Astrocyte of the spinal cord (primary cell): ENCODE measurements at regions not wholly inside any gene's neighbourhood (a gene's known extent, or its start where the extent isn't known, plus 50 kb on each side); places are given as distances from the start of the nearest gene placed in this dataset.
"Not testable (repeated sequence)": the region's sequence is repeated elsewhere in the genome, so short reads cannot be mapped to it uniquely, and the experiment has no call there.

Experiments used
- DNase-seq: peaks from one replicate; pipeline ENCODE4 v3.0.0; 2011; ENCODE audit warnings: low read depth, low spot score
- H3K4me3 ChIP-seq: 2 replicates; pipeline ENCODE4 v1.5.1; 2011; ENCODE audit warnings: low read depth, mild to moderate bottlenecking, low read length, moderate library complexity
- in situ Hi-C: cut with HindIII; loops from 2 replicates; pipeline ENCODE4 v1.10.0; 2017; ENCODE audit warnings: low sequenced_read_pairs
- TF ChIP-seq, protein P1 (sequence below): IDR thresholded peaks from 2 replicates; pipeline ENCODE4 v1.5.1; 2012; ENCODE audit warnings: low read depth, mild to moderate bottlenecking, low read length, inconsistent platforms

DNA sequence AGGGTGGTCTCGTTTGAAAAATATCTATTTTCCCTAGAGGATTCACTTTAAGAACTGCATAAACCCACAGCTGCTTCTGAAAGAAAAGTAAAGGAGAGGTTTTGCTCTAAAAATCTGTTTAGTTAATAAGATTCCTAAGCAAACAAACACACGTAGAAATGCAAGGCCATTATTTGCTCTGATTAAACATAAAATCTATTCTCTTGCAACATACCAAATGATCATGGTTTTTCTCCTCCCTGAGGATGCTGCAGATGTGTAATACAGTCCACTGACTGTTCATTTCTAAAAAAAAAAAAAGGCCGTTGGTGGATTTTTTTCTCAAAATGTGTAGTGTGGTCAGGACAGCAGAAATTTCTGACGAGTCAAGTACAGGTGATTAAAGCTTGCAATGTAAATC lies 98.6 kb downstream of the BUB3 start:
- TF ChIP-seq, protein P1, sequence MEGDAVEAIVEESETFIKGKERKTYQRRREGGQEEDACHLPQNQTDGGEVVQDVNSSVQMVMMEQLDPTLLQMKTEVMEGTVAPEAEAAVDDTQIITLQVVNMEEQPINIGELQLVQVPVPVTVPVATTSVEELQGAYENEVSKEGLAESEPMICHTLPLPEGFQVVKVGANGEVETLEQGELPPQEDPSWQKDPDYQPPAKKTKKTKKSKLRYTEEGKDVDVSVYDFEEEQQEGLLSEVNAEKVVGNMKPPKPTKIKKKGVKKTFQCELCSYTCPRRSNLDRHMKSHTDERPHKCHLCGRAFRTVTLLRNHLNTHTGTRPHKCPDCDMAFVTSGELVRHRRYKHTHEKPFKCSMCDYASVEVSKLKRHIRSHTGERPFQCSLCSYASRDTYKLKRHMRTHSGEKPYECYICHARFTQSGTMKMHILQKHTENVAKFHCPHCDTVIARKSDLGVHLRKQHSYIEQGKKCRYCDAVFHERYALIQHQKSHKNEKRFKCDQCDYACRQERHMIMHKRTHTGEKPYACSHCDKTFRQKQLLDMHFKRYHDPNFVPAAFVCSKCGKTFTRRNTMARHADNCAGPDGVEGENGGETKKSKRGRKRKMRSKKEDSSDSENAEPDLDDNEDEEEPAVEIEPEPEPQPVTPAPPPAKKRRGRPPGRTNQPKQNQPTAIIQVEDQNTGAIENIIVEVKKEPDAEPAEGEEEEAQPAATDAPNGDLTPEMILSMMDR: no peak
- no peak overlapping the region for H3K4me3 ChIP-seq
- in situ Hi-C loops: no loop called here
- DNase-seq: no peak

DNA sequence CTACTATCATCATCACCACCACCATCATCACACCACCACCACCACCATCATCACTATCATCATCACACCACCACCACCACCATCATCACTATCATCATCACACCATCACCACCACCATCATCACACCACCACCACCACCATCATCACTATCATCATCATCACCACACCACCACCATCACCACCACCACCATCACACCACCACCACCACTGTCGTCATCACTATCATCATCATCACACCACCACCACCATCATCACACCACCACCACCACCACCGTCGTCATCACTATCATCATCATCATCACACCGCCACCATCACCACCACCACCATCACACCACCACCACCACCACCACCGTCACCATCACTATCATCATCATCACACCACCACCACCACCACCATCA lies 100.1 kb downstream of the BUB3 start:
- DNase-seq: not testable (repeated sequence)

DNA sequence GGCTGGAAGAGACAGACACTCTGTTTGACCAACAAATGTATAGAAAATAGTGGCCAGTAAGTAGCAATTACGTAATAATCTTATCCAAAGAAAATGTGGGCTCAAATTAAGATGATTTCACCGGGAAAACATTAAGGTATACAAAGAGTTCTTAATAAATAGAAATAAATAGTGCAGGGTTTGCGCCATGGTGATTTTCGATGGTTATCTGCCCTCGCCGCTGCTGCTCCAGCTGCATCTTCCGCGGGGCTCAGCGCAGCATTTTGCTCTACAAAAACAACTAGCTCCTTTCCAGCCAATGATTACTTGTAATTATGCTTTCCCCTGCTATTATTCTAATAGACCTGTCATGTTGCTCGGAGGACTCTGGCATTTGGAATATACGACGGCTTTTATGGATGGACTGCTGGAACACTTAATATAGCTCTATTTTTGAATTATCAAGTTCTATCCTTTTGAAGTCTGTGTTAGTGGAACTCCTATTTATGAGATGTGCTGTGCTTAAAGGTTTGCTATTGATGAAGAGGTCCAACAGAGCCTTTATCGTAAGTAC lies 103.8 kb downstream of the BUB3 start:
- DNase-seq: no peak
- no peak overlapping the region for H3K4me3 ChIP-seq
- in situ Hi-C loops: no loop called here
- TF ChIP-seq, protein P1: no peak

More for the DNA sequence above, 100.1 kb downstream of the BUB3 start:
- in situ Hi-C loops, H3K4me3 ChIP-seq: not testable (repeated sequence)

DNA sequence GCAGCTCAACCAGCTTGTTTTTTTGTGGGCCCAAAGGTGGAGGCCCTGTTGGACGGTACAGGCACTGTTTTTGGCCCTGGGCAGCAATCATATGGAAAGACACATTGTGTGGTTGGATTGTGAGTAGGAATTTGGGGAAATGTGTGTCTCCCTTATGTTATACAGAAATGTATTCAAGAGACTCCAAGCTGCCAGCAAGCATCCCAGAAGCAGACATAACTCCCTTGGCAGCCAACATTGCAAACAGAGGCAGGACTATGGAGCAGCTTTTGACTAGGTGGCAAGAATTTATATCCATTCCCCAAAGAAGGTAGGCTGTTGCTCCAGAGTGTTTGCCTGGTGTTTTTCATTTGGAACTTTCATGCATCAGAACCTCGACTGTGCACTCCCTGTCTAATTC lies 104.9 kb downstream of the BUB3 start:
- TF ChIP-seq, protein P1: no peak
- no peak overlapping the region for H3K4me3 ChIP-seq
- in situ Hi-C loops: no loop called here
- no peak for DNase-seq

DNA sequence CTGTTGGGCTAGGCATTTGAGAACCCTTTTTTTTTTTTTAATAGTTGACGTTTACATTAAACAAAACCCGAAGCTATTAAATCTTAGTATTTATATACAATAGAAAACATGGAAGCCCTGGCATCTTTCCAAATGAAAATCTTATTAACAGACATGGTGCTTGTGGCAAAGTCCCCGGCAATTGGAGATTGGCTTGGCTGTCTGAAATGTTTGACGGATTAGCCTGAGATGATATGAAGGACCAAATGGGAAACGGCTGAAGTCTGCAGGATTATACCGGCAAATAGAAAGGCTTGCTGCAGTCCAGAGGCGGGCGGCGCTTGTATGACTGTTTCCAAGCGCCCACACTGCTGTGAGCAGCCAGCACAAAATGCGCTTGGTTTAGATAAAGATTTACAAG lies 105.6 kb downstream of the BUB3 start:
- in situ Hi-C loops: no loop called here
- H3K4me3 ChIP-seq: no peak overlapping the region
- TF ChIP-seq, protein P1: no peak
- DNase-seq: no peak

DNA sequence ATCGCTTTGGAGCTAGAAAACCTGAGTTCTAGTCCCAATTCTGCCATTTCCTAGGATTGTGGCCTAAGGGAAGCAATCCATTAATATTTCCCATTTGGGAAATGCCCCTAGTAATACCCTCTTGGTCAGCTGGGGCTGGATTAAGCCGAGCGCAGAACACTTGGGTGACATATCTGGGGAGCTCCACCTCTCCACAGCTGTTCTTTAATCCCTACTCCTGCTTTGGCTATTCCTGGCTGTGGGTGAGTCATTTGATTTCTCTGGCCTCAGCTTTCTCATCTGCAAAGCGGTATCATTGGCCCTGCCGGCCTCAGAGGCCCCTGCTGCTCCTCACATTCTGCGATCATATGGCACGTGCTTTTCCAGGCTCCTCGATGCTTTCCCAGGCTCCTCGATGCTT lies 108.3 kb downstream of the BUB3 start:
- TF ChIP-seq, protein P1: no peak
- in situ Hi-C loops: no loop called here
- H3K4me3 ChIP-seq: no peak overlapping the region
- DNase-seq: no peak

DNA sequence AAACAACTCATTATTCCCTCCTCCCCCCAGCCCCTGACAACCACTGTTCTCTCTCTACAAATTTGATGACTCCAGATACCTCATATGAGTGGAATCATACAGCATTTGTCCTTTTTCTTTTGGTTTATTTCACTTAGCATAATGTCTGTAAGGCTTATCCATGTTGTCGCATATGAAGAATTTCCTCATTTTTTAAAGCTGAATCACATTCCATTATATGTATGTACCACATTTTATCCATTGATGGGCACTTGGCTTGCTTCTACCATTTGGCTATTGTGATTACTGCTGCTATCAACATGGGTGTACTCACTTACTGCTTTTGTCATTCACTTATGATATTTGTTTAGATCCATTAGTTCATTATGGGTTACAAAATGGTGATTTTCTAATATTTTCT lies 112.8 kb downstream of the BUB3 start:
- TF ChIP-seq, protein P1: no peak
- no peak for DNase-seq
- in situ Hi-C loops: no loop called here
- H3K4me3 ChIP-seq: no peak overlapping the region
